ENCODE measurements at regions not wholly inside any gene's neighbourhood (a gene's known extent, or its start where the extent isn't known, plus 50 kb on each side); places are given as distances from the start of the nearest gene placed in this dataset.

- no peak for TF ChIP-seq CTCF (IDR thresholded peaks at IDR 0.05; ENCODE audit: low read depth, low read length, missing input control)
- TF ChIP-seq SP1 (IDR thresholded peaks at IDR 0.05) = no peak
- no peak for TF ChIP-seq MAX (IDR thresholded peaks at IDR 0.05)
- no peak for TF ChIP-seq EGR1 (IDR thresholded peaks at IDR 0.05; ENCODE audit: low read depth in 2 of 2)
- no peak for TF ChIP-seq YY1 (IDR thresholded peaks at IDR 0.05)
- TF ChIP-seq ATF3 (IDR thresholded peaks at IDR 0.05) = no peak
- no peak for TF ChIP-seq REST (IDR thresholded peaks at IDR 0.05)
- no peak for TF ChIP-seq TAF1 (conservative IDR thresholded peaks at IDR 0.05)
- TF ChIP-seq JUND (IDR thresholded peaks at IDR 0.05) = no peak
- no peak for TF ChIP-seq FOXA1 (IDR thresholded peaks at IDR 0.05)
- no peak for TF ChIP-seq ZBTB33 (IDR thresholded peaks at IDR 0.05)
- TF ChIP-seq HNF4A (conservative IDR thresholded peaks at IDR 0.05) = no peak
- TF ChIP-seq HNF4G (IDR thresholded peaks at IDR 0.05) = no peak
- no peak for TF ChIP-seq RAD21 (IDR thresholded peaks at IDR 0.05)
Measured at GRCh38 chr1:148317288-148317985, 165.4 kb upstream of the NBPF11 start.

All from liver (tissue), 3 donors.